SK-N-SH treated with all-trans-retinoic acid at 6 μM for 48 hours (cell line): ENCODE measurements at regions not wholly inside any gene's neighbourhood (a gene's known extent, or its start where the extent isn't known, plus 50 kb on each side); places are given as distances from the start of the nearest gene placed in this dataset.

ENCODE experiments used
- CREB5 ChIP-seq: fragments of 250-450 bp; sonication (Bioruptor Pico); IDR thresholded peaks from 2 replicates; pipeline ENCODE4 v1.5.1; 2020; ENCODE audit warnings: low read depth, mild to moderate bottlenecking, moderate library complexity
- CSDC2 ChIP-seq: fragments of 250-450 bp; sonication (Bioruptor Pico); IDR thresholded peaks from 2 replicates; pipeline ENCODE4 v1.5.0; 2020; ENCODE audit warnings: mild to moderate bottlenecking, moderate library complexity
- CSRNP3 ChIP-seq: fragments of 250-450 bp; sonication (Bioruptor Pico); IDR thresholded peaks from 2 replicates; pipeline ENCODE4 v1.5.1; 2021; ENCODE audit warnings: mild to moderate bottlenecking, moderate library complexity
- OSR1 ChIP-seq: fragments of 250-450 bp; sonication (Bioruptor Pico); IDR thresholded peaks from 2 replicates; pipeline ENCODE4 v1.8.0; 2022; ENCODE audit warnings: moderate library complexity, mild to moderate bottlenecking, inconsistent platforms
- PATZ1 ChIP-seq: fragments of 250-450 bp; sonication (Bioruptor Pico); IDR thresholded peaks from 2 replicates; pipeline ENCODE4 v1.8.0; 2020; ENCODE audit warnings: mild to moderate bottlenecking, moderate library complexity, borderline replicate concordance
- POU6F1 ChIP-seq: fragments of 250-450 bp; sonication (Bioruptor Pico); IDR thresholded peaks from 2 replicates; pipeline ENCODE4 v1.8.0; 2021; ENCODE audit warnings: low read depth, mild to moderate bottlenecking, moderate library complexity, borderline replicate concordance
- TOX ChIP-seq: fragments of 250-450 bp; sonication (Bioruptor Pico); IDR thresholded peaks from 2 replicates; pipeline ENCODE4 v1.8.0; 2021; ENCODE audit warnings: mild to moderate bottlenecking, moderate library complexity, borderline replicate concordance
- TSHZ2 ChIP-seq: fragments of 250-450 bp; sonication (Bioruptor Pico); IDR thresholded peaks from 2 replicates; pipeline ENCODE4 v1.5.0; 2020; ENCODE audit warnings: mild to moderate bottlenecking, moderate library complexity
- ZFP3 ChIP-seq: fragments of 250-450 bp; sonication (Bioruptor Pico); IDR thresholded peaks from 2 replicates; pipeline ENCODE4 v1.5.0; 2020; ENCODE audit warnings: mild to moderate bottlenecking, moderate library complexity

- TF ChIP-seq CSDC2 (CRISPR knock-in tag) (no peak), PATZ1 (CRISPR knock-in tag) (no peak), TSHZ2 (CRISPR knock-in tag) (no peak), ZFP3 (CRISPR knock-in tag) (no peak), OSR1 (CRISPR knock-in tag) (no peak), CSRNP3 (CRISPR knock-in tag) (no peak), POU6F1 (CRISPR knock-in tag) (no peak), TOX (no peak), CREB5 (no peak)
Measured at GRCh38 chr15:69747193-69747592, 294.6 kb downstream of the RPLP1 start.
